NCI-H446 treated with DMSO at 0.1 percent for 48 hours (cell line): ENCODE measurements at regions not wholly inside any gene's neighbourhood (a gene's known extent, or its start where the extent isn't known, plus 50 kb on each side); places are given as distances from the start of the nearest gene placed in this dataset.
"Not testable (repeated sequence)": the region's sequence is repeated elsewhere in the genome, so short reads cannot be mapped to it uniquely, and the experiment has no call there.

Experiments used
- DNase-seq: peaks from one replicate; lab custom pipeline; 2025; lab: John Stamatoyannopoulos, UW

DNA sequence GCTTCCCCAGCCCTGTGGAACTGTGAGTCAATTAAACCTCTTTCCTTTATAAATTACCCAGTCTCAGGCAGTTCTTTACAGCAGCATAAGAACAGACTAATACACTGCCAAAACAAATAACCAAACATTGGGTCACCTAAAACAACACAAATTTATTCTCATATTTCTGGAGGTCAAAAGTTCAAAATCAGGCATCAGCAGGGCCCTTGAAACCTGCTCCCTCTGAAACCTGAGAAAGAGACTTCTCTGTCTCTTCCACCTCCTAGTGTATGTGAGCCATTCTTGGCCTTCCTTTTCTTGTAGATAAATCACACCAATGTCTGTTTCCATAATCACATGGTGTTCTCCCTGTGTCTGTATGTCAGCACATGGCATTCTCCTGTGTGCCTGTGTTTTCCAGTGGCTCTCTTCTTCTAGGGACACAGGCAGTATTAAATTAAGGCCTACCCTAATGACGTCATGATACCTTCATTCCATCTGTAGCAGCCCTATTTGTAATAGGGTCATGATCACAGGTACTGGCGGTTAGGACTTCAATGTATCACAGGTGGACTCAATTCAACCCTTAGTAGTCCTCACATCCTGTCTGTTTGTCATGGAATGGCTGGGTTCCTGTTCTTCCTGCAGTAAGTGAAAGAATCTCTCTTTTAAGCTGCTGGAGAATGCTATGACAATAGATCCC lies 147.3 kb upstream of the CLNK start:
- DNase-seq: no peak

DNA sequence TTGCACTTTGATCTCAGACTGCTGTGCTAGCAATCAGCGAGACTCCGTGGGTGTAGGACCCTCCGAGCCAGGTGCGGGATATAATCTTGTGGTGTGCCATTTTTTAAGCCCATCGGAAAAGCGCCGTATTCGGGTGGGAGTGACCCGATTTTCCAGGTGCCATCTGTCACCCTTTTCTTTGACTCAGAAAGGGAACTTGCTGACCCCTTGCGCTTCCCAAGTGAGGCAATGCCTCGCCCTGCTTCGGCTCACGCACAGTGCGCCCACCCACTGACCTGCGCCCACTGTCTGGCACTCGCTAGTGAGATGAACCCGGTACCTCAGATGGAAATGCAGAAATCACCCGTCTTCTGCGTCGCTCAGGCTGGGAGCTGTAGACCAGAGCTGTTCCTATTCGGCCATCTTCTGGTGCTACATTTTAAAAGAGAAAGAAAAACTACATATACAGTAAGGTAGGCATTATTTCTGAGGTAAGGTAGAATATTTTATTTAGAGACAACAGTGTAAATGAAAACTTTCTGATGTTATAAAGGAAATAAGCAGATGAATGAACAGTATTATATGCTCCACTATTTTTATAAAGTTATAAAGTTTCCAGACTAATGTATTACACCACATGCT lies 144.5 kb upstream of the CLNK start:
- DNase-seq: not testable (repeated sequence)

DNA sequence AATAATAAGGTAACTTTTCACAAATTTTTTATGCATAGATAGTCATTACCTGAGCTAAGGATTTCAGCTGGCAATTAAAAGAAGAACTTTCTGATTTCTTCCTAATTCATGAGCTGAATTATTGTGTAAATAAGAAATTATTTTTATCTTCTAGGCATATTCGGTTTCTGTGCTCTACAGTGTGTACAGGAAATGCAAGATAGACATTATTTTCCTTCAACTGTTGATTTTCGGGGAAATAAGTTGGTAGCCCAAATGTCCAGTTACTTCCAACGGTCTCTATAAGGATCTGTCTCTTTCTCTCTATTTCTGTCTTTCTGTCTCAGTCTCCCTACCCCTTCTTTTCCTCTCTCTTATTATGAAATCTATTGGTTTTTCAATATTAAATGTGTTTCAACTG lies 137.3 kb upstream of the CLNK start:
- DNase-seq: no peak

DNA sequence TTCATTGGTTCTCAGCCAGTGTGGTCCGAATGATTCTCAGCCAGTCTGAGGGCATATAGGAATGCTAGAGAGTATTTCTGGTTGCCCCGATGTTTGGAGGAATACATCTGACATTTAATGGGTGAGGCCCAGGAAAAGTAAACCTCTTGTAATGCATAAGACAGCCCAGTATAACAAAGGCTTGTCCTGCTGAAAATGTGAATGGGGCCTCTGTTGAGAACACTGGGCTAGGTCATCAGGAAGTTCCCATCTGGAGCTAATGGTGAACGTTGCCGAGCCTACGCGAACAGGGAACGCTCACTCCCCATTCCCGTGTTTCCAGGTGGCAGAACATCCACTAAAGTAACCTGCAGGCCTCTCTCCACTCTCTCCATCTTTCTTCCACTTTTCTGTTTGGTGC lies 132.0 kb upstream of the CLNK start:
- DNase-seq: no peak

DNA sequence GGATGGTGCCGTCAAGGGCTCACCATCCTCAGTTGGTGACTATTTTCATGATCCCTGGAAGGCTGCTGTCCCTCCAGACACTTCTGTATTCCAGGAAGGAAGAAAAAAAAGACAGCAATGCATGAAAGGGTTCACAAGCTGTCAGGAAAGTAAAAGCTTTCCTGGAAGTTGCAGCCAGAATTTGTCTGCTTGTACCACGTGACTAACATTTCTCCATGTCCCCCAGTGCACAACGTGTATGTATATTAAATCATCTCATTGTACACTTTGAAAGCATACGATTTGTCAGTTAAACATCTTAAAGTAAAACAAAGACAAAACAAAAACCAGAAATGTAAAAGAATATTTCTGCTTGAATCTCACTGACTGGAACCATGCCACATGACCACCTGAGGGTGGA lies 127.4 kb upstream of the CLNK start:
- no peak for DNase-seq

DNA sequence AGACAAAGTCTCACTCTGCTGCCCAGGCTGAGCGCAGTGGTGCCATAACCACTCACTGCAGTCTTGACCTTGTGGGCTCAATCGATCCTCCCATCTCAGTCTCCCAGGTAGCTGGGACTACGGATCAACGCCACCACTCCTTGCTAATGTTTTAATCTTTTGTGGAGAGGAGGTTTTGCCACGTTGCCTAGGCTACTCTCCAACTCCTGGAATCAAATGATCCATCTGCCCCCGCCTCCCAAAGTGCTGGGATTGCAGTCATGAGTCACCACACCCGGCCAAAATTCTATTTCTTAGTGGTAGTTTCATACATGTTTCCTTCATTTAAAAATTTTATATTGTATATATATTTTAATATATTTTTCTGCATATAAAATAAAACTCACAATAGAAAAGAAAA lies 125.8 kb upstream of the CLNK start:
- DNase-seq: no peak

DNA sequence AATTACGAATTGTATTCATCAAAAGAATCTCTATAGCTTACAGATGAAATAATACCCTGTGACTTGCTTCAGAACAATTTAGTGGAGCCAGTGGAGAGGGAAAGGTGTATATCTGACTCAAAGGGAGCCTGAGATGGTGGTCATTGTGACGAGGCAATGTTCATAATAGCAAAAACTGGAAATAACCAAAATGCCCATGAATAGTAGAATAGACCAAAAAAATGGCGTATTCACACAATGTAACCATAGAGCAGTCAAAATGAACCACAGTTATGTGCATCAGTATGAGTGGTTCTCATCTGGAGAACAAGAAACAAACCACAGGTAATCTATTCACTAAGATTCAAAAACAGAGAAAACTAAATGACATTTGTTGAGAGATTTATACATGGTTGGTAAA lies 125.3 kb upstream of the CLNK start:
- DNase-seq: no peak

DNA sequence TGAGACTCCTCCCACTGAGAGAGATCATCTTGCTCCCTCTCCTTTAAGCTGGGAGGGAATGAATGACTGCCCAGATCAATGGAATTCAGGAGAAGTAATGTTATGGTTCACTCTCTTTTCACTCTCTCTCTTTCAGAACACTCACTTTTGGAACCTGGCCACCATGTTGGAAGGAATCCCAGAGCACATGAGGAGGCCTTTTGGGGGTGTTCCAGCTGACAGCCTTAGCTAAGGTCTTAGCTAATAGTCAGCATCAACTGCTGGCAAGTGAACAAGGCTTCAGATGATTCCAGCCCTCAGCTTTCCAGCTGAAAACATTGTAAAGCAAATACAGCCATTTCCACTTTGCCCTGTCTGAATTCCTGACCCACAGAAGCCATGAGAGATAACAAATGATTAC lies 124.0 kb upstream of the CLNK start:
- peak; percentile 86 for DNase-seq

DNA sequence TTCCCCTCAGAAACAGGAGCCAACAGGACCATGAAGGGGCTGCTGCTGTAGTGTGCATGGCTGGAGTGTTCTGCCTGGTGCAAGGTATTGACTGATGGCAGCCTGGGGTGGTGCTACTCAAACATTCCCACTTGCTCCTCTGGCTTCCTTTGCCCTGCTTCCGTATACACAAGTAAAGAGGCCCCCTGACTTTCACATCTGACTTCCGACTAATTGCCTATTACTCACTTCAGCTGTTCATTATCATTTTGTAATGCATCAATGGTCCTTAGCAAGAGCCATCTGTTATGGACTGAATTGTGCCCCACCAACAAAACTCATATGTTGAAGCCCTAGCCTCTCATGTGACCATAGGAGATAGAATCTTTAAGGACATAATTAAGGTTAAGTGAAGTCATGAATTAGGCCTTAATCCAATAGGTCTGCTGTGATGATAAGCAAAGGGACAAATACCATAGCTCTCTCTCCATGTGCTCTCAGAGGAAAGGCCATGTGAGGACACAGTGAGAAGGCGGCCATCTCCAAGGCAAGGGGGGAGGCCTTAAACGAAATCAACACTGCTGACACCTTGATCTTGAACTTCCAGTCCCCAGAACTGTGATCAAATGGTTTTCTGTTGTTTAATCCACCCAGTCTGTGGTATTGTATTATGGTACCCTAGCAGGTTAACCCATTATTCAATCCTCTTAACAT lies 122.5 kb upstream of the CLNK start:
- DNase-seq: peak; percentile 78

DNA sequence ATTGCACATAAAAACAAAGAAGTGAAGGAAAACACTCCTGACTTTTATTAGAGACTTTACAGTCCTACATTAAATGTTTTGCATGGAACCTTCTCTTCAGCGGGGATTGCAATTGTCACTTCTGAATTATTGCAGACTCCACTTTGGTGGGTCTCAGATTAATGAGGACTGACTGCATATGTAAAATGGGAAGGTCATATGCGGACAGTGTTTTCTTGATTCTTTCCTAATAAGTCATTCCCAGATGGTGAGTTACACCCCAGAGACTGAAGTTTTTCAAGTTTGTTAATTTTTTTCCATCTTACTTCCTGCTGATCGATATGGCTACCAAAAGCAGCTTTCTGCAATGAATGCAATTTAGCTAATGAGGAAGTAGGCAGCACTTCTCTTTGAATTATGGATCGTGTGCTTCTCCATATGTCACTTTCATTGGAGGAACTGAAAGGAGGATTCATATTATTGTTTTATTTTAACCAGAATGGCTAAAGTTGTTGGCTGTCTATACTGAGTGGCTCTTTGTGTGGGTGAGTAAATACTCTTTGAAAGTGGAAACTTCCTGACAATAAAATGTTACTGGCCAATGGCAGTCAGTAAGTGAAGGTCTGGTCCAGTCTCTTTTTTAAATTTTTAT lies 119.3 kb upstream of the CLNK start:
- DNase-seq: no peak

DNA sequence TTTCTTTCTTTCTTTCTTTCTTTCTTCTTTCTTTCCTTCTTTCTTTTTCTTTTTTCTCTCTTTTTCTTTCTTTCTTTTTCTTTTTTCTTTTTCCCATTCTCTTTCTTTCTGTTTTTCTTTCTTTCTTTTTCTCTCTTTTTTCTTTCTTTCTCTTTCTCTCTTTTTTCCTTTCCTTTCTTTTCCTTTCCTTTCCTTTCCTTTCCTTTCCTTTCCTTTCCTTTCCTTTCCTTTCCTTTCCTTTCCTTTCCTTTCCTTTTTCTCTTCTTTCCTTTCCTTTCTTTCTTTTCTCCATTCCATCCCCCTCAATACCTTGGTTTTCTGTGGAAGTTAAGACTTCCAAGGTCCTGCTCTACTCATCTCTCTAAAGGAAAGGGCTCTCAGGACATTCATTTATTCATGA lies 102.8 kb upstream of the CLNK start:
- no peak for DNase-seq

DNA sequence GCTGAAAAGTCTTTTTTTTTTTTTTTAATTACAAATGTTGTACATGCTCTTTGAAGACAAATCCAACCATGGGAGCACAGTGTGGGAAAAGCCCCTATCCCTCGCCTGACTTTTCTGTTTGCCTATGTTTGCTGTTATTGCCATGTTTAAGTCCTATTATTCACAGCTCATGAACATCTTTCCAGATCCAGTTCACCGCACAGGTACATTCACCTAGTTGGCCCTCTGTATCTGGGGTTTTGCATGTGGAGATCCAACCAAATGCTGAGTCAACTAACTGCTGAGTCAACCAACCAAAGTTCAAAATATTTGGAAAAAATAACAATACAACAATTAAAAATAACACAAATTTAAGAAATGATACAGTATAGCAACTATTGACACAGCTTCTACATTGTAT lies 100.1 kb upstream of the CLNK start:
- DNase-seq: no peak

DNA sequence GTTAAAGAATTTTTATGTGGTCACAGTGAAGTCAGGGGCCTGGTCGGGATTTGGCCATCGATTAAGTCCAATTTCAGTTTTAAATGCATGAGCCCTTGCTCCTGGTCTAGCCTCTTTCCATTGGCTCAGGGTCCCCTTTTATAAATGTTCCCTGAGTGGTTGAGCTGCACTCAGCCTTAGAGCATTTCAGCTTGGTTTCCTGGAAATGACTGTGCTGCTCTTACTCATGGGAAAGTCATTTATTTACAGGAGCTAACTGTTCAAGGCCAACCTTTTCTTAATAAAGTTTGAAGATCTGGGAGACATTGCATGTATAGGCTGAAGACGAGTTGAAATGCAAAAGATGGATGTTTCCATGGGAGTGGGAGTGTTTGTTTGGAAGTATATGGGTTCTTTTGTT lies 98.8 kb upstream of the CLNK start:
- DNase-seq: no peak

DNA sequence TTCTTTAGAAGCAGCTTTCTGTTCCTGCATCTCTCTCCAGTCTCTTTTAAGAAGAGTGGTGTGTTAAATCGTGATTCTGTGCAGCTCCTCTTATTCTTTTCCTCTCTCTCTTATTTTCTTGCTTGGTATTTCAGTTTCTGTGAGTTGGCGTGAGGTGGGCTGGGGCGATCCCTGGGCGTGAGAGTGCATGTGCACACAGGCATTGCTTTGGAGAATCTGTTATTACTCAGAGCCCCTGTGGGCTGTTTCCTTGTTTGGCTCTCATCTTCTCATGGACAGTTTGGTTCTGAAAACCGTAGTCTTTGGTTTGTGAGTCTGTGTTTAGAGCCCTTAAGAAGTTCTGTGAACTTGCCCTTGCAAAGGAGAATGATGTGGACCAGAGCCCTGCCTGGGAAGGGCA lies 97.2 kb upstream of the CLNK start:
- no peak for DNase-seq

DNA sequence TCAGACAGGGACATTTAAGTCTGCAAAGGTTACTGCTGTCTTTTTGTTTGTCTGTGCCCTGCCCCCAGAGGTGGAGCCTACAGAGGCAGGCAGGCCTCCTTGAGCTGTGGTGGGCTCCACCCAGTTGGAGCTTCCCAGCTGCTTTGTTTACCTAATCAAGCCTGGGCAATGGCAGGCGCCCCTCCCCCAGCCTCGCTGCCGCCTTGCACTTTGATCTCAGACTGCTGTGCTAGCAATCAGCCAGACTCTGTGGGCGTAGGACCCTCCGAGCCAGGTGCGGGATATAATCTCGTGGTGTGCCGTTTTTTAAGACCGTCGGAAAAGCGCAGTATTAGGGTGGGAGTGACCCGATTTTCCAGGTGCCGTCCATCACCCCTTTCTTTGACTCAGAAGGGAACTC lies 96.2 kb upstream of the CLNK start:
- DNase-seq: not testable (repeated sequence)

DNA sequence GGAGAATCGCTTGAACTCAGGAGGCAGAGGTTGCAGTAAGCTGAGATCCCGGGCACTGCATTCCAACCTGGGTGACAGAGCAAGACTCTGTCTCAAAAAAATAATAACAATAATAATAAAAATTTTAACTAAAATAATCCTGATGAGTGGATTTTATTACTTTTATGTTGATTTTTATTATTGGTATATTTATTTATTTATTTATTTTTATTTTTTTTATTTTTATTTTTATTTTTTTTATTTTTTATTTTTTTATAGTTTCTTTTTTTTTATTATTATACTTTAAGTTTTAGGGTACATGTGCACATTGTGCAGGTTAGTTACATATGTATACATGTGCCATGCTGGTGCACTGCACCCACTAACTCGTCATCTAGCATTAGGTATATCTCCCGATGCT lies 90.6 kb upstream of the CLNK start:
- not testable (repeated sequence) for DNase-seq

DNA sequence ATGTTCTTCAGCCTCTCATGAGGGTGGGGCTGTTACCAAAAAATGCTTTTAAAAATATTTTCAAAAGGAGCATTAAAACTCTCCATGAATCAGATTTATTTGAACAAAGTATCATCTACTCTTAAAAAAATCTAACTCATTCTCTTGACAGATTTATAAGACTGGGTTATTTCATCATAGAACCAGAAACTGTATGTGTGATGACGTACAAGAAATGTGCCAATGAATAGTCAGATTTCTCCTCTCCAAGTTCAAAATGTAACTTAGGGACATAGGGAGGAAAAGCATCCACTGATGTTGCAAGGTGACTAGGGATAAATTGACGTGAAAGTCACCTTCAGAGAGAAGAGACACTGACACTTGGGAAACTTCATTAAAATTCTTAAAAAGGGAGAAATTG lies 89.1 kb upstream of the CLNK start:
- DNase-seq: no peak

DNA sequence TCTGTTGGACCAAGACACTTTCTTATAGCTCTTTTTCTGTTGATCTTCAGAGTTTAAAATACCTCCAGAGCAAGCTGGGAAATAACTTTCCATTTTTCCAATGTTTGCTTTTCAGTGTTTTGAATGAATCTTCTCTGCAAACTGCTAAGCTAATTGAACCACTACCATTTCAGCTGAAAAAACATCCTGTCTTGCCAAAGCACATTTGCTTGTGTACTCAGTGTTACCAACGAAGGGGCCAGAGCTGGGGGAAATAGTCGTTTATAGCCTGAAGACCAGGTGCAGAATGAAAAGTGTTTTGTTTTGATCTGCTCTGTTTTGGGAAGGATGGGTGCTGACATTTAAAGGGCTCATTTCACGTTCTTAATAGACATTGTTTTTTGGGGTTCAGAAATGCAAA lies 88.4 kb upstream of the CLNK start:
- DNase-seq: no peak

DNA sequence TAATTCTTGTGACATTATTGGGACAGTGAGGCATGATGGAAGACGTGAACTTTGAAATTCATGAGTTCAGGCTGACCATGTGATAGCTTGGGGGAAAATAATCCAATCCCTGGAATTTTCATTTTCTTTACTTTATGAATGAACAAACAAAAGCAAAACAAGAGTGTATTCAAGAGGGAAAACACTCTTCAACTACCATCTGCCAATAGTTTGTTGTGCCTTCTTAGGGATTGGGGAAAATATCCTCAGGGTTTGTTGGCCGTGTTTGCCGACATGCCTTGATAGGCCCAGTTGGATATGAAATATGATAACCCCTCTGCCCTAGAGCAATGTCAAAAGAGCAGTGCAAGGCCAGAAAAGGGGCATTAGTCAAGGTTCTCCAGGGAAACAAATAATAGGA lies 80.8 kb upstream of the CLNK start:
- no peak for DNase-seq

DNA sequence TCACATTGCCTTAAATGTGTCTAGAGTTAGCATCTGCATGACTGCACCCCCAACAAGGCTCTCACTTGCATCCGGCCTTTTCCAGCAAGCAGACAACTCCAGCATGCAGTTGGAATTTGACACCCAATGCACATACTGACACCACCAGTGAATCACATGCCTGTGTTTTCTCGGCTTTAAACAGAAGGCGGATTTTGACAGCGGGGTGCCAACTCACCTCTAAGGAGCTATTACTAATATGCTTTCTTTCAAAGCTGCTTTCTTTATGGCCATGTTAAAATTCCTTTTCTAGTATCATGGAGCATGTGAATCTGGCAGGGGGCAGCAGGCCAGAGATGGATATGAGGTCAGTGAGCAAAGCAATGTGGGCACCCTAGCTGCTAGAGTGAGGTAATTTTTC lies 78.0 kb upstream of the CLNK start:
- peak; percentile 26 for DNase-seq

DNA sequence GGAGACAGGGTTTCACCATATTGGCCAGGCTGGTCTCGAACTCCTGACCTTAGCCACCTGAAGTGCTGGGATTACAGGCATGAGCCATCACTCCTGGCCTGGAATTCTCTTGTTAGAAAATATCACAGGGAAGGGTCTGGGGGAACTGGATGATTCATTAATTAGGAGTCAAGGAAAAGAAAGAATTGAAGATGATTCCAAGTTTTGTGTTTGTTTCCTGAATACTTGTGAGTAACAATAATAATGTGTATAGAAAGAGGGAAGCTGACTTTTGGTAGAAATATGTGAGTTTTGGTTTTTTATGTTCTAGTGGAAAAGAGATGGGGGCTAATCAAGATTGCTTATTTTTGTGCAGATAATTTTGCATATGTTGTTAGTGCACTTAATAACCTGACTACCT lies 77.3 kb upstream of the CLNK start:
- DNase-seq: no peak

DNA sequence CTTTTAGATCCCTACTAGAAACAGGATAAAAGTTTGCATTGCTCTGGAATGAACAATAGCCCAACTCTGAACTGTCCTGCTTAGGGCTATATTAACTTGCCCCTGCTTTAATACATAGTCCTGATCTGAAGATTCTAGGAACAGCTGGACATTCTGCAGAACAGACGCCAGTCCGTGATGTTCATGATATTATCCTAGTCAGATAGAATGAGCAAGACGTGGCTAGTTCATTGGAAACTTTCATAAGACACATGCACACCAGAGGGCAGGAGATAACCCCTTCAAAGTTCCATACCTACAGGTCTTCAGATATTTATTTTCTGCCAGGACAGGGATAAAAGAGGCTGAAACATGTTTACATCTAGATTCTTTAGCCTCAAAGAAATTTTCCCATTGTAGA lies 75.5 kb upstream of the CLNK start:
- DNase-seq: no peak

DNA sequence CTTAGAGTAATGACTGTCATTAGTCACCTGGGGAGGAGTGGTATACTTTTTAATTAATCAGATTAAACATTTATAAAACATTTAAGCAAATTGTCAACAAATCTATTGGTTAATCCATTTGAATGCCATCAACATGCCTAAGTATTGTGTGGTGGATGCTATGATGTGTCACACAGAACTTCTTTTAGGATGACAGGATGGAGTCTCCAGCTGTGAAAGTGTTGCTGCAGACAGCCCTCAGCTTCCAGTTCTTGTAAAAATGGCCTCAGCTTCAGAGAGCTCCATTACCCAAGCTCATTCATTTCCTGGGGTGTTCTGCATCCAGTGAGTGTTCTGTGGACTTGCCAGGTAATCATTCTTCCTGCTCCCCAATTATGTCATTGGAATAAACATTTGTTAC lies 74.3 kb upstream of the CLNK start:
- DNase-seq: no peak
